SK-N-SH (cell line): ENCODE measurements at regions not wholly inside any gene's neighbourhood (a gene's known extent, or its start where the extent isn't known, plus 50 kb on each side); places are given as distances from the start of the nearest gene placed in this dataset.

Experiments used
- CTCF ChIA-PET: fragments of 300-600, 350-600 bp; formaldehyde crosslinking; extraction: SDS; loops from one replicate; lab custom pipeline; 2021; lab: Yijun Ruan, JAX
- POLR2A ChIA-PET: fragments of 350-600 bp; sonication (Branson Sonifier 250); formaldehyde crosslinking; extraction: SDS; loops from one replicate; lab custom pipeline; 2020; ENCODE audit warnings: antibody characterized with exemption, inconsistent platforms; lab: Yijun Ruan, JAX
- DNase-seq: peaks from one replicate; pipeline ENCODE4 v3.0.0; 2012
- H2AFZ ChIP-seq: fragments of 200-600 bp; sonication (generic); 2 replicates; pipeline ENCODE4 v1.8.1; 2016; ENCODE audit warnings: antibody characterized with exemption, mild to moderate bottlenecking, low read depth
- H3F3A ChIP-seq: fragments of 200-600 bp; sonication (generic); replicated peaks from 2 replicates; pipeline ENCODE3; 2016; ENCODE audit warnings: antibody characterized with exemption, mild to moderate bottlenecking; ENCODE audit not compliant: insufficient read depth
- H3K27ac ChIP-seq, 2 experiments: fragments of 200-500 bp in 1 of 2; fragments of 200-600 bp in 1 of 2; sonication (Bioruptor generic) in 1 of 2; sonication (generic), shearing (Covaris generic) in 1 of 2; 2 replicates each; pipeline versions ENCODE4 v1.5.1 to v1.6.1; 2014 to 2016; ENCODE audit warnings: low read depth in 2 of 2, inconsistent platforms in 1 of 2, low read length in 1 of 2, mild to moderate bottlenecking in 1 of 2, mixed read lengths in 1 of 2
- H3K27me3 ChIP-seq: fragments of 200-600 bp; sonication (generic), shearing (Covaris generic); 2 replicates; pipeline ENCODE4 v1.6.1; 2016; ENCODE audit warnings: mixed run types; ENCODE audit not compliant: insufficient read depth
- H3K36me3 ChIP-seq, 2 experiments: fragments of 200-500 bp in 1 of 2; fragments of 200-600 bp in 1 of 2; sonication (Bioruptor generic) in 1 of 2; sonication (generic) in 1 of 2; replicated peaks in 1 of 2; 2 replicates each; pipeline versions ENCODE3 to v1.5.1; 2014 to 2016; ENCODE audit warnings: low read length in 1 of 2, mild to moderate bottlenecking in 1 of 2; ENCODE audit not compliant: insufficient read depth in 2 of 2, control insufficient read depth in 1 of 2
- H3K4me1 ChIP-seq, 2 experiments: fragments of 200-500 bp in 1 of 2; fragments of 200-600 bp in 1 of 2; sonication (Bioruptor generic) in 1 of 2; sonication (generic), shearing (Covaris generic) in 1 of 2; 2 replicates each; pipeline versions ENCODE4 v1.5.1 to v1.6.1; 2014 to 2016; ENCODE audit warnings: low read depth in 1 of 2, low read length in 1 of 2, mixed run types in 1 of 2; ENCODE audit not compliant: insufficient read depth in 2 of 2, control insufficient read depth in 1 of 2
- H3K4me2 ChIP-seq: fragments of 200-600 bp; sonication (generic), shearing (Covaris generic); 2 replicates; pipeline ENCODE4 v1.6.1; 2017; ENCODE audit warnings: mixed run types
- H3K4me3 ChIP-seq, 2 experiments: fragments of 200-500 bp in 1 of 2; fragments of 200-600 bp in 1 of 2; sonication (Bioruptor generic) in 1 of 2; sonication (generic), shearing (Covaris generic) in 1 of 2; 2 replicates each; pipeline versions ENCODE4 v1.5.1 to v1.8.1; 2014 to 2016; ENCODE audit warnings: low read depth in 2 of 2, inconsistent platforms in 1 of 2, low read length in 1 of 2, mild to moderate bottlenecking in 1 of 2, mixed read lengths in 1 of 2, moderate library complexity in 1 of 2
- H3K79me2 ChIP-seq: fragments of 200-600 bp; sonication (generic); 2 replicates; pipeline ENCODE4 v1.8.1; 2017; ENCODE audit warnings: mild to moderate bottlenecking; ENCODE audit not compliant: insufficient read depth
- H3K9ac ChIP-seq: fragments of 200-600 bp; sonication (generic); 2 replicates; pipeline ENCODE4 v1.6.1; 2017; ENCODE audit warnings: mixed run types
- H3K9me2 ChIP-seq: fragments of 200-600 bp; sonication (generic); 2 replicates; pipeline ENCODE4 v1.6.1; 2017; ENCODE audit warnings: mixed run types
- H3K9me3 ChIP-seq: fragments of 200-600 bp; sonication (generic); 2 replicates; pipeline ENCODE4 v1.6.1; 2017; ENCODE audit warnings: mixed run types, mild to moderate bottlenecking, moderate library complexity
- H4K20me1 ChIP-seq: fragments of 200-600 bp; sonication (generic); 2 replicates; pipeline ENCODE4 v1.6.1; 2017; ENCODE audit warnings: mild to moderate bottlenecking, mixed run types; ENCODE audit not compliant: insufficient read depth
- CHD2 ChIP-seq: fragments of 150-350 bp; IDR thresholded peaks from 2 replicates; pipeline ENCODE4 v1.6.1; 2018; ENCODE audit warnings: low read length; ENCODE audit not compliant: partially characterized antibody
- ELF1 ChIP-seq: IDR thresholded peaks from 2 replicates; pipeline ENCODE4 v1.4.0; 2012
- EP300 ChIP-seq, 2 experiments: IDR thresholded peaks; 2 replicates each; pipeline versions ENCODE4 v1.4.0 to v1.6.1; 2012; ENCODE audit warnings: borderline replicate concordance in 1 of 2, low read depth in 1 of 2, low read length in 1 of 2
- EZH2phosphoT487 ChIP-seq: fragments of 200-600 bp; sonication (generic); IDR thresholded peaks from 2 replicates; pipeline ENCODE4 v1.6.1; 2017; ENCODE audit warnings: low read depth, mixed run types, mild to moderate bottlenecking, antibody characterized with exemption, moderate library complexity, borderline replicate concordance
- FOSL2 ChIP-seq: IDR thresholded peaks from 2 replicates; pipeline ENCODE4 v1.4.0; 2012; ENCODE audit warnings: low read depth, mild to moderate bottlenecking, moderate library complexity, borderline replicate concordance
- FOXM1 ChIP-seq: IDR thresholded peaks from 2 replicates; pipeline ENCODE4 v1.4.0; 2012; ENCODE audit warnings: low read depth, mild to moderate bottlenecking
- GATA2 ChIP-seq: sonication (generic); formaldehyde crosslinking; IDR thresholded peaks from 2 replicates; pipeline ENCODE4 v1.5.0; 2020; ENCODE audit warnings: mild to moderate bottlenecking, missing genetic modification reagents
- IRF3 ChIP-seq: fragments of 150-350 bp; IDR thresholded peaks from 2 replicates; pipeline ENCODE4 v1.6.1; 2016; ENCODE audit warnings: mild to moderate bottlenecking, low read depth, low read length
- MEF2A ChIP-seq: IDR thresholded peaks from 2 replicates; pipeline ENCODE4 v1.4.0; 2012; ENCODE audit warnings: low read depth, borderline replicate concordance
- MXI1 ChIP-seq: IDR thresholded peaks from 2 replicates; pipeline ENCODE4 v1.6.1; 2012; ENCODE audit warnings: mild to moderate bottlenecking, low read depth, low read length, improper control_type of control experiment
- NFIC ChIP-seq: IDR thresholded peaks from 2 replicates; pipeline ENCODE4 v1.4.0; 2012; ENCODE audit warnings: borderline replicate concordance
- NRF1 ChIP-seq: IDR thresholded peaks from 2 replicates; pipeline ENCODE4 v1.6.1; 2012; ENCODE audit warnings: low read depth, mild to moderate bottlenecking, low read length
- POLR2AphosphoS5 ChIP-seq: IDR thresholded peaks from 2 replicates; pipeline ENCODE4 v1.6.1; 2012; ENCODE audit warnings: low read depth, low read length
- RAD21 ChIP-seq: IDR thresholded peaks from 2 replicates; pipeline ENCODE4 v1.6.1; 2012; ENCODE audit warnings: mild to moderate bottlenecking, low read length
- RFX5 ChIP-seq: IDR thresholded peaks from 2 replicates; pipeline ENCODE4 v1.6.1; 2012; ENCODE audit warnings: mild to moderate bottlenecking, improper control_type of control experiment, low read length
- SIN3A ChIP-seq: IDR thresholded peaks from 2 replicates; pipeline ENCODE4 v1.6.1; 2012; ENCODE audit warnings: low read depth, mild to moderate bottlenecking, low read length, moderate library complexity, borderline replicate concordance
- SMC3 ChIP-seq: IDR thresholded peaks from 2 replicates; pipeline ENCODE4 v1.6.1; 2012; ENCODE audit warnings: low read depth, low read length, improper control_type of control experiment
- TCF12 ChIP-seq: IDR thresholded peaks from 2 replicates; pipeline ENCODE4 v1.4.0; 2012
- USF1 ChIP-seq: IDR thresholded peaks from 2 replicates; pipeline ENCODE4 v1.4.0; 2012; ENCODE audit warnings: low read depth, borderline replicate concordance
- TF ChIP-seq, protein P1 (sequence below): IDR thresholded peaks from 2 replicates; pipeline ENCODE4; 2012

- no peak overlapping the region for H3K4me3 ChIP-seq
- H3K9me2 ChIP-seq = no peaks in the 10 kb centered on the region
- DNase-seq = peak; percentile 10
- no peaks in the 10 kb centered on the region for H3F3A ChIP-seq
- no peaks in the 10 kb centered on the region for H3K9me3 ChIP-seq
- H3K4me2 ChIP-seq = no peak overlapping the region
- H3K27ac ChIP-seq = peak overlapping the region in 1 of 2 experiments; percentile 73; a peak in 2 of 4 replicates
- peaks cover 0 to 3% of the 10 kb centered on the region in 2 experiments; a peak in 2 of 4 replicates for H3K4me1 ChIP-seq
- TF ChIP-seq NFIC (no peak), NRF1 (no peak), IRF3 (no peak), TCF12 (no peak), FOSL2 (no peak), RAD21 (peak; percentile 9; the same call in 1 of the 2 replicates), RFX5 (no peak), MEF2A (no peak), MXI1 (no peak), SIN3A (no peak), GATA2 (peak; percentile 40; the same call in 1 of the 2 replicates), ELF1 (no peak), USF1 (no peak), EZH2phosphoT487 (no peak), CHD2 (peak; percentile 44), POLR2AphosphoS5 (no peak), EP300 (IDR thresholded peaks at IDR 0.05; ENCODE audit: borderline replicate concordance in 1 of 2, low read depth in 1 of 2, low read length in 1 of 2) (peak in 1 of 2 experiments; percentile 69; a peak in 1 of 4 replicates), SMC3 (no peak), FOXM1 (no peak)
- TF ChIP-seq, protein P1, sequence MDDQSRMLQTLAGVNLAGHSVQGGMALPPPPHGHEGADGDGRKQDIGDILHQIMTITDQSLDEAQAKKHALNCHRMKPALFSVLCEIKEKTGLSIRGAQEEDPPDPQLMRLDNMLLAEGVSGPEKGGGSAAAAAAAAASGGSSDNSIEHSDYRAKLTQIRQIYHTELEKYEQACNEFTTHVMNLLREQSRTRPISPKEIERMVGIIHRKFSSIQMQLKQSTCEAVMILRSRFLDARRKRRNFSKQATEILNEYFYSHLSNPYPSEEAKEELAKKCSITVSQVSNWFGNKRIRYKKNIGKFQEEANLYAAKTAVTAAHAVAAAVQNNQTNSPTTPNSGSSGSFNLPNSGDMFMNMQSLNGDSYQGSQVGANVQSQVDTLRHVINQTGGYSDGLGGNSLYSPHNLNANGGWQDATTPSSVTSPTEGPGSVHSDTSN = no peak
- TF ChIP-seq, all 33 proteins: peak for 4
- ChIA-PET POLR2A (no interaction called here), CTCF (interaction anchor here (1.0 to 1.1 kb wide), 2 partner anchors 28 to 809 kb away, joined by 3 read pairs; no protein-coding TSS in a partner anchor)
- no peak overlapping the region for H3K9ac ChIP-seq
- no peak overlapping the region for H2AFZ ChIP-seq
- no peaks in the 10 kb centered on the region for H3K79me2 ChIP-seq
- no peaks in the 10 kb centered on the region for H3K27me3 ChIP-seq
- no peaks in the 10 kb centered on the region for H4K20me1 ChIP-seq
- H3K36me3 ChIP-seq = no peaks in the 10 kb centered on the region
These were observed 147.9 kb upstream of the LUZP2 start for GRCh38 chr11:24348908-24349307.
